SK-N-SH treated with all-trans-retinoic acid at 6 μM for 48 hours (cell line): ENCODE measurements at regions not wholly inside any gene's neighbourhood (a gene's known extent, or its start where the extent isn't known, plus 50 kb on each side); places are given as distances from the start of the nearest gene placed in this dataset.

Source experiments
- PPARA ChIP-seq: fragments of 250-450 bp; sonication (Bioruptor Pico); IDR thresholded peaks from 2 replicates; pipeline ENCODE4 v1.5.0; 2020; ENCODE audit warnings: mild to moderate bottlenecking, borderline replicate concordance
- ZNF70 ChIP-seq: fragments of 450-650 bp; formaldehyde crosslinking; IDR thresholded peaks from 2 replicates; pipeline ENCODE4 v1.5.0; 2020; ENCODE audit warnings: mild to moderate bottlenecking, moderate library complexity
- TF ChIP-seq, protein P1 (sequence below): fragments of 250-450 bp; sonication (Bioruptor Pico); IDR thresholded peaks from 2 replicates; pipeline ENCODE4 v1.8.0; 2020; ENCODE audit warnings: mild to moderate bottlenecking, moderate library complexity, borderline replicate concordance
- TF ChIP-seq, protein P2 (sequence below): fragments of 250-450 bp; sonication (Bioruptor Pico); IDR thresholded peaks from 2 replicates; pipeline ENCODE4 v1.5.1; 2021; ENCODE audit warnings: mild to moderate bottlenecking, moderate library complexity

DNA sequence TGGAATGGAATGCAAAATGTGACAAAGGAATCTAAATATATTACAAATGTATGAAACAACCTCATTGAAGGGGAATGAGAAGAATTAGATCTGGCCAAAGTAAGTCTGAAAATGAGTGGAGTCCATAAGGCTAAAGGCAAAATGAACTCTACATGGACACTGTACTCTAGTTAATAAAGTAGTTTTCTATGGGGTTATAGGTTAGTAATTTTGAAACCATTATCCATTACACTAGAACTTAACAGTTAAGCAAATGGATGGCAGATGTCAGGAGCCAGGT is 222.1 kb downstream of the NUAK1 start:
- TF ChIP-seq, protein P1, sequence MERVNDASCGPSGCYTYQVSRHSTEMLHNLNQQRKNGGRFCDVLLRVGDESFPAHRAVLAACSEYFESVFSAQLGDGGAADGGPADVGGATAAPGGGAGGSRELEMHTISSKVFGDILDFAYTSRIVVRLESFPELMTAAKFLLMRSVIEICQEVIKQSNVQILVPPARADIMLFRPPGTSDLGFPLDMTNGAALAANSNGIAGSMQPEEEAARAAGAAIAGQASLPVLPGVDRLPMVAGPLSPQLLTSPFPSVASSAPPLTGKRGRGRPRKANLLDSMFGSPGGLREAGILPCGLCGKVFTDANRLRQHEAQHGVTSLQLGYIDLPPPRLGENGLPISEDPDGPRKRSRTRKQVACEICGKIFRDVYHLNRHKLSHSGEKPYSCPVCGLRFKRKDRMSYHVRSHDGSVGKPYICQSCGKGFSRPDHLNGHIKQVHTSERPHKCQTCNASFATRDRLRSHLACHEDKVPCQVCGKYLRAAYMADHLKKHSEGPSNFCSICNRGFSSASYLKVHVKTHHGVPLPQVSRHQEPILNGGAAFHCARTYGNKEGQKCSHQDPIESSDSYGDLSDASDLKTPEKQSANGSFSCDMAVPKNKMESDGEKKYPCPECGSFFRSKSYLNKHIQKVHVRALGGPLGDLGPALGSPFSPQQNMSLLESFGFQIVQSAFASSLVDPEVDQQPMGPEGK (CRISPR knock-in tag): no peak
- TF ChIP-seq ZNF70 (CRISPR knock-in tag): no peak
- no peak for TF ChIP-seq PPARA (CRISPR knock-in tag)
- TF ChIP-seq, protein P2, sequence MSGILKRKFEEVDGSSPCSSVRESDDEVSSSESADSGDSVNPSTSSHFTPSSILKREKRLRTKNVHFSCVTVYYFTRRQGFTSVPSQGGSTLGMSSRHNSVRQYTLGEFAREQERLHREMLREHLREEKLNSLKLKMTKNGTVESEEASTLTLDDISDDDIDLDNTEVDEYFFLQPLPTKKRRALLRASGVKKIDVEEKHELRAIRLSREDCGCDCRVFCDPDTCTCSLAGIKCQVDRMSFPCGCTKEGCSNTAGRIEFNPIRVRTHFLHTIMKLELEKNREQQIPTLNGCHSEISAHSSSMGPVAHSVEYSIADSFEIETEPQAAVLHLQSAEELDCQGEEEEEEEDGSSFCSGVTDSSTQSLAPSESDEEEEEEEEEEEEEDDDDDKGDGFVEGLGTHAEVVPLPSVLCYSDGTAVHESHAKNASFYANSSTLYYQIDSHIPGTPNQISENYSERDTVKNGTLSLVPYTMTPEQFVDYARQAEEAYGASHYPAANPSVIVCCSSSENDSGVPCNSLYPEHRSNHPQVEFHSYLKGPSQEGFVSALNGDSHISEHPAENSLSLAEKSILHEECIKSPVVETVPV (CRISPR knock-in tag): no peak
